Psoas muscle (tissue), 7 donors: ENCODE measurements at regions not wholly inside any gene's neighbourhood (a gene's known extent, or its start where the extent isn't known, plus 50 kb on each side); places are given as distances from the start of the nearest gene placed in this dataset.

Experiments used
- ATAC-seq, 4 donors: fragments of 200-7000 bp; cut with Tn5 transposase; one replicate each; pipeline ENCODE4 v1.9.1; 2020; ENCODE audit warnings: moderate library complexity in 3 of 4, mild to moderate bottlenecking in 2 of 4
- DNase-seq, 2 donors: peaks; one replicate each; pipeline ENCODE4 v3.0.0-alpha.2; 2020
- H3K27ac ChIP-seq: fragments of 200-600 bp; one replicate; pipeline ENCODE4 v1.8.0; 2022
- H3K27me3 ChIP-seq, 3 donors: fragments of 200-600 bp in 1 of 3; one replicate each; pipeline versions ENCODE4 v1.6.1 to v1.8.0; 2013 to 2022; ENCODE audit warnings: low read length in 2 of 3, mild to moderate bottlenecking in 2 of 3, moderate library complexity in 1 of 3; ENCODE audit not compliant: insufficient read depth in 3 of 3
- H3K36me3 ChIP-seq, 2 donors: fragments of 200-600 bp in 1 of 2; one replicate each; pipeline versions ENCODE4 v1.6.1 to v1.8.0; 2013 to 2022; ENCODE audit warnings: low read depth in 1 of 2, mild to moderate bottlenecking in 1 of 2, moderate library complexity in 1 of 2; ENCODE audit not compliant: insufficient read depth in 1 of 2
- H3K4me1 ChIP-seq: fragments of 200-600 bp; one replicate; pipeline ENCODE4 v1.8.0; 2022
- H3K4me3 ChIP-seq: fragments of 200-600 bp; one replicate; pipeline ENCODE4 v1.8.0; 2022; ENCODE audit warnings: mild to moderate bottlenecking
- H3K9me3 ChIP-seq: fragments of 200-600 bp; one replicate; pipeline ENCODE4 v1.8.0; 2022
- WGBS, 3 donors: extraction: QIAGEN DNeasy Blood & Tissue Kit; methylation state at CpG; one replicate each; pipeline versions ENCODE4 v1.1.6 to v1.1.7; 2013; 5-methylcytosine and 5-hydroxymethylcytosine counted together
- intact Hi-C, 2 donors: fragments of 100-400 bp; cut with DNase I; formaldehyde crosslinking; loops; one replicate each; pipeline versions ENCODE4 v1.11.0 to v1.14.2; 2022
- TF ChIP-seq, protein P1 (sequence below): fragments of 200-600 bp; IDR thresholded peaks from one replicate; pipeline ENCODE4 v1.8.0; 2022; ENCODE audit warnings: antibody characterized with exemption
- donor health status: healthy with polysubstance abuse.
- donor health status: DM: no; HTN: no; CAD: no; lungs with moderate emphysema.
- donor health status: Bipolar disorder and iron deficiency.
- donor health status: healthy.
- donor health status: DM: yes; HTN: yes; CAD: no.
- donor health status: DM: no; HTN: no; CAD: no.
- donor health status: DM: yes; HTN: yes; CAD: no.

DNA sequence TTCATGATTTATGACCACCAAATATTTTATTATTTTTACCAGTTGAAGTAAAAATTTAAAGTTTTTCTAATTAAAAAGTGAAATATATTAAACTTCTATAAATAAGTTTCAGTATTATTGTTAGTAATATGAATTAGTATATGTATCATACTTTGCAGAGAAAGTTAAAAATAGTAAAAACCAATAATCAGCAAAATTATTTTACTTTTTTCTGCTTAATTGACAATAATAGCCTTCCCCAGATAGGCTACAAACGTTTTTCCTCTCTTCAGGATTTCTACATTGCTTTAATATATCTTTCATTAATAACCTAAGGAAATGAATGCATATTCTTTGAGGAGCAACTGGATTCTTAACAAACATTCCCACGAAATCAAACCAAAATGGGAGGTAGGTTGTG lies 543.5 kb downstream of the ETNK1 start:
- Histone ChIP-seq H3K27ac (no peak overlapping the region), H3K9me3 (no peaks in the 10 kb centered on the region), H3K4me1 (no peaks in the 10 kb centered on the region), H3K4me3 (no peak overlapping the region), H3K36me3 (no peaks in the 10 kb centered on the region), H3K27me3 (no peaks in the 10 kb centered on the region)
- WGBS, 3 donors = 36 to 47% (median 46%) methylated on average over 2 of the region's 2 CpGs
- intact Hi-C loops = no loop called here
- ATAC-seq (no peak), DNase-seq (no peak)
- TF ChIP-seq, protein P1, sequence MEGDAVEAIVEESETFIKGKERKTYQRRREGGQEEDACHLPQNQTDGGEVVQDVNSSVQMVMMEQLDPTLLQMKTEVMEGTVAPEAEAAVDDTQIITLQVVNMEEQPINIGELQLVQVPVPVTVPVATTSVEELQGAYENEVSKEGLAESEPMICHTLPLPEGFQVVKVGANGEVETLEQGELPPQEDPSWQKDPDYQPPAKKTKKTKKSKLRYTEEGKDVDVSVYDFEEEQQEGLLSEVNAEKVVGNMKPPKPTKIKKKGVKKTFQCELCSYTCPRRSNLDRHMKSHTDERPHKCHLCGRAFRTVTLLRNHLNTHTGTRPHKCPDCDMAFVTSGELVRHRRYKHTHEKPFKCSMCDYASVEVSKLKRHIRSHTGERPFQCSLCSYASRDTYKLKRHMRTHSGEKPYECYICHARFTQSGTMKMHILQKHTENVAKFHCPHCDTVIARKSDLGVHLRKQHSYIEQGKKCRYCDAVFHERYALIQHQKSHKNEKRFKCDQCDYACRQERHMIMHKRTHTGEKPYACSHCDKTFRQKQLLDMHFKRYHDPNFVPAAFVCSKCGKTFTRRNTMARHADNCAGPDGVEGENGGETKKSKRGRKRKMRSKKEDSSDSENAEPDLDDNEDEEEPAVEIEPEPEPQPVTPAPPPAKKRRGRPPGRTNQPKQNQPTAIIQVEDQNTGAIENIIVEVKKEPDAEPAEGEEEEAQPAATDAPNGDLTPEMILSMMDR = no peak

DNA sequence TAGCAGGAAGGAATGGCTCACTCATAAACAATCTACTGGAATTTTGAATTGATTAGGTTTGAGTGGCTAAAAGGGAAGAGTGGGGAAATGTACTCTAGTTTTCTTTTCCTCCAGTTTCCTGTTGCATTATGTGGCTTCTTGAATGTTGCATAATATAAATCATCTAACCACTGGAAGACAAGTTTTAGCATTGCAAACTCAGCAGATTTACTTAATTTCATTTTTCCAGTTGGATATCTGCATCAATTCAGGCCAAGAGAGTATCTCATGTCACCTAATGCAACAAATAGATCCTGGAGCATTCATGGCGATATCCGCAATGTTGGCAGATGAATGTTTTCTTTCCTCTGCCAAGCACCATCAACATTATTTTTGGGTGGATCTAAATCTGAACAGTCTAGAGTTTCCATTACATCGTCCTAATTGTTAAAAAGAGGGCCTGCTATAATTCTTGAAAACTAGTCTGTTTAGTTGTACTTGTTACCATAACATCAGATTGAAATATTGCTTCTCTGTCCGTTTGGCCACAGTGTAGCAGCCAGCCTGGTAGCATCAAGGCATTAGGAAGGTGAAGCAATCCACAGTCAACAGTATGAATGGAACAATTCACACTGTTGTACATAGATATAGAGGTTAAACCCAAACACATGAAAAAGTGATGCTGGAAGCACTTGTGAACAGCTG lies 544.2 kb downstream of the ETNK1 start:
- Histone ChIP-seq H3K4me1 (no peaks in the 10 kb centered on the region), H3K27me3 (no peaks in the 10 kb centered on the region), H3K36me3 (no peaks in the 10 kb centered on the region), H3K27ac (no peak overlapping the region), H3K9me3 (no peaks in the 10 kb centered on the region), H3K4me3 (no peak overlapping the region)
- ATAC-seq (no peak), DNase-seq (no peak)
- WGBS, 3 donors = 35 to 62% (median 35%) methylated on average over 4 of the region's 4 CpGs
- TF ChIP-seq, protein P1 = no peak
- intact Hi-C loops = no loop called here

DNA sequence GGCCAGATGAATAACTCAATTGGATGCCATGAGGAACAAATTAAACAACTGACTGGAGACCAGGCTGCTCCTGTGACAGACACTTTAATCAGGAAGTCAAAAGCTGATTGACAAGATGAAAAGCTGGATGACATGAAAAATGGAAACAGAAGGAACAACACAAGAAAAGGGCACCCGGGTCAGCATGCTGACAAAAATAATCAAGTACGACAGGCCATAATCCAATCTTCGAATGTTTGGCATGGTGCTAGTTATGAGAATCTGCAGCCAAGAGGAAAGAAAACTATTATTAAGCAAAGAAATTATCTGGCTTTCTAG lies 544.7 kb downstream of the ETNK1 start:
- Histone ChIP-seq H3K27ac (no peak overlapping the region), H3K4me3 (no peak overlapping the region), H3K4me1 (no peaks in the 10 kb centered on the region), H3K36me3 (no peaks in the 10 kb centered on the region), H3K9me3 (no peaks in the 10 kb centered on the region), H3K27me3 (no peaks in the 10 kb centered on the region)
- DNase-seq (no peak), ATAC-seq (no peak)
- TF ChIP-seq, protein P1 = no peak
- WGBS, 3 donors = 38 to 77% (median 40%) methylated on average over 3 of the region's 3 CpGs
- intact Hi-C loops = no loop called here

DNA sequence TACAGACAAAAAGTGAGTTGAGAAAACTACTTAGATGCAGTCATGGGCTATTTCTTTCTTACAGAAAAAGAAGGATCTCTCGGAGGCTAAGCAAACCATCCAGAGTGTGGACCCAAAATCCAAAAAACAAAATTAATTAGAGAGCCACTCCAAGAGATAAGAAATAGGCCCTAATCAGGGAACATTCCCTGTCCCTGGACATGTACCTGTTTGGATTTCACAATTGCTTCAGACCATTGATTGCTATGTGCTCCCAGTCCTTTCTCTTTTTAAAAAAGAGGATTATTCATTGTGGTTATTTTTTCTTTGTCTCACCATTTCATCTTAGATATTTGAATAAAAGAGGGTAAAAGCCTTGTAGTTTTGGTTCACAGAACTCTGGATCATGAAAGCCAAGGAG lies 549.9 kb downstream of the ETNK1 start:
- H3K4me1 ChIP-seq = no peaks in the 10 kb centered on the region
- H3K4me3 ChIP-seq = no peak overlapping the region
- no peaks in the 10 kb centered on the region for H3K36me3 ChIP-seq
- DNase-seq = no peak
- H3K27me3 ChIP-seq = no peaks in the 10 kb centered on the region
- intact Hi-C loops = no loop called here
- TF ChIP-seq, protein P1 = no peak
- no peak for ATAC-seq
- WGBS, 3 donors = 42 to 100% (median 98%) methylated on average over 1 of the region's 1 CpG
- no peak overlapping the region for H3K27ac ChIP-seq
- H3K9me3 ChIP-seq = no peaks in the 10 kb centered on the region

DNA sequence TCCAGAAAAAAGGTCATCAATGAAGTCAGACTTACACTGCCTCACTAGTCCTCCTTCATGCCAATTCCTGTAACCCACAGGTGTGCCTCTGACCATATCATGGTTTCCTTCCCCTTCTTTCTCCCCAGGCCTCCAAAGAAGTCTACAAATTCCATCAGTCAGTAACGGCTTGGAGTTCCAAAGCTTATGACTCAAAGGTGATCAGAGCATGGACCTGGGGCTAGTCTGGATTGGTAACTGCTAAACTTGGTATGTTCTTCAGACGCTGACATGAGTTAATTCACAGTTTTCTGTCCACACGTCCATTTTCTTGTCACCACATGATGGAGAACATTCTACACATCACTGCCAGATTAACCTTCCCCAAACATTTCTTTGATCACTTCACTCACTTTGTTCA lies 560.4 kb downstream of the ETNK1 start:
- H3K36me3 ChIP-seq = no peaks in the 10 kb centered on the region
- WGBS, 3 donors = 74 to 83% (median 75%) methylated on average over 3 of the region's 3 CpGs
- DNase-seq = no peak
- no peak overlapping the region for H3K4me3 ChIP-seq
- intact Hi-C loops = no loop called here
- H3K27me3 ChIP-seq = no peaks in the 10 kb centered on the region
- TF ChIP-seq, protein P1 = no peak
- no peaks in the 10 kb centered on the region for H3K9me3 ChIP-seq
- H3K27ac ChIP-seq = no peak overlapping the region
- H3K4me1 ChIP-seq = no peaks in the 10 kb centered on the region
- ATAC-seq = no peak
